Esophagus muscularis mucosa (tissue), 4 donors: ENCODE measurements at regions not wholly inside any gene's neighbourhood (a gene's known extent, or its start where the extent isn't known, plus 50 kb on each side); places are given as distances from the start of the nearest gene placed in this dataset.

ENCODE experiments used
- CTCF ChIP-seq, 3 experiments: fragments of 200-600 bp in 2 of 3; fragments of 450-650 bp in 1 of 3; sonication (generic) in 2 of 3; IDR thresholded peaks; one replicate each; pipeline ENCODE4 v1.5.1; 2017 to 2019; ENCODE audit warnings: antibody characterized with exemption in 3 of 3, mild to moderate bottlenecking in 2 of 3, moderate library complexity in 1 of 3
- EP300 ChIP-seq: sonication (generic); formaldehyde crosslinking; IDR thresholded peaks from one replicate; pipeline ENCODE4 v1.6.1; 2017; ENCODE audit warnings: antibody characterized with exemption
- POLR2A ChIP-seq: fragments of 450-650 bp; IDR thresholded peaks from one replicate; pipeline ENCODE4 v1.6.1; 2017; ENCODE audit warnings: antibody characterized with exemption, moderate library complexity, mild to moderate bottlenecking, low read depth
- POLR2AphosphoS5 ChIP-seq, 2 donors: sonication (generic); formaldehyde crosslinking; IDR thresholded peaks; one replicate each; pipeline ENCODE4 v1.6.1; 2017; ENCODE audit warnings: antibody characterized with exemption in 2 of 2

- TF ChIP-seq CTCF (IDR thresholded peaks at IDR 0.05) (no peak), POLR2AphosphoS5 (IDR thresholded peaks at IDR 0.05) (no peak), EP300 (no peak), POLR2A (no peak)
These were observed 1279.7 kb downstream of the BRD1 start for GRCh38 chr22:48547971-48548370.
